SK-N-SH (cell line): ENCODE measurements at regions not wholly inside any gene's neighbourhood (a gene's known extent, or its start where the extent isn't known, plus 50 kb on each side); places are given as distances from the start of the nearest gene placed in this dataset.

Source experiments
- CHD2 ChIP-seq: fragments of 150-350 bp; IDR thresholded peaks from 2 replicates; pipeline ENCODE4 v1.6.1; 2018; ENCODE audit warnings: low read length; ENCODE audit not compliant: partially characterized antibody
- EZH2phosphoT487 ChIP-seq: fragments of 200-600 bp; sonication (generic); IDR thresholded peaks from 2 replicates; pipeline ENCODE4 v1.6.1; 2017; ENCODE audit warnings: low read depth, mixed run types, mild to moderate bottlenecking, antibody characterized with exemption, moderate library complexity, borderline replicate concordance
- POLR2AphosphoS5 ChIP-seq: IDR thresholded peaks from 2 replicates; pipeline ENCODE4 v1.6.1; 2012; ENCODE audit warnings: low read depth, low read length

DNA sequence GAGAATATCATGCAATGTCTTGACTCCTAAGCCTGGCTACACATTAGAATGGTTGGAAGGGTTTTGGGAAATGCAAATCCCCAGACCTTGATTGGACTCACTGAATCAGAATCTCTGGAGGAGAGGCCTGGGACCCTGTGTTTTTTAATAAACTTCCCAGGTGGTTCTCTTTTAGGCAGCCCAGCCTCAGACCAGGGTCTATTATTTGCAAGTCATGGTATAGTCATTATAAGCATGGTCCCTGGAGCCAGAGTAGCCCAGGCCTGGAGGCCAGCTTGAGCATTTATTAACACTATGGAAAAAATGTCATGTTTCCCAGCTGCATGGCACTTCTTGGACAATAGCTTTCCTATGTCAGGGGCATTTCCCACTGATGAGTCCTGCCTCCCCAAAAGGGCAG is 266.9 kb downstream of the NPIPA8 start:
- TF ChIP-seq POLR2AphosphoS5 (no peak), CHD2 (no peak), EZH2phosphoT487 (no peak)
